ENCODE measurements at regions not wholly inside any gene's neighbourhood (a gene's known extent, or its start where the extent isn't known, plus 50 kb on each side); places are given as distances from the start of the nearest gene placed in this dataset.

DNA sequence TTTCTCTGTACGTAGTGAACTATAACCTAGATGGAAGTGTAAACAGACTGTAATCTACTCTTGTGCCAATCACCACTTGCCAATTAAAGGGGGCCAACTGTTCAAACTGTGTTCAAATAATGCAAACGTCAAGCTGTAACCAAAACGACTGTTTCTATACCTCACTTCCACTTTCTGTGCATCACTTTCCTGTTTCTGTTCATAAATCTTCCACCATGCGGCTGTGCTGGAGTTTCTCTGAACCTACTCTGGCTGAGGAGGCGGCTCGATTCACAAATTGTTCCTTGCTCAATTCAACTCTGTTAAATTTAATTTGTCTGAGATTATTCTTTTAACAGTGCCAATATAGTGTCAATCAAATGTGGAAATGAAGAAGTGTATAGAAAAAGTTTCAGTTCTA lies 206.7 kb upstream of the TBC1D5 start:
- no peak overlapping the region for H3K9ac ChIP-seq (ENCODE audit: low read depth in 1 of 2, low read length in 2 of 2)
- H3K4me3 ChIP-seq (ENCODE audit: low read depth in 1 of 2, low read length in 2 of 2), result no peak overlapping the region
- H3K27me3 ChIP-seq (ENCODE audit: control insufficient read depth in 1 of 2, insufficient read depth in 2 of 2, low read length in 2 of 2), result no peaks in the 10 kb centered on the region
- H3K9me3 ChIP-seq (ENCODE audit: control insufficient read depth in 1 of 2, low read length in 2 of 2), result no peaks in the 10 kb centered on the region
- H3K4me1 ChIP-seq (ENCODE audit: control insufficient read depth in 1 of 2, insufficient read depth in 2 of 2, low read length in 2 of 2), result no peaks in the 10 kb centered on the region
- no peak overlapping the region for H3K27ac ChIP-seq (ENCODE audit: low read depth, low read length)
- H3K36me3 ChIP-seq (ENCODE audit: control insufficient read depth in 1 of 2, insufficient read depth in 2 of 2, low read length in 2 of 2), result no peaks in the 10 kb centered on the region

DNA sequence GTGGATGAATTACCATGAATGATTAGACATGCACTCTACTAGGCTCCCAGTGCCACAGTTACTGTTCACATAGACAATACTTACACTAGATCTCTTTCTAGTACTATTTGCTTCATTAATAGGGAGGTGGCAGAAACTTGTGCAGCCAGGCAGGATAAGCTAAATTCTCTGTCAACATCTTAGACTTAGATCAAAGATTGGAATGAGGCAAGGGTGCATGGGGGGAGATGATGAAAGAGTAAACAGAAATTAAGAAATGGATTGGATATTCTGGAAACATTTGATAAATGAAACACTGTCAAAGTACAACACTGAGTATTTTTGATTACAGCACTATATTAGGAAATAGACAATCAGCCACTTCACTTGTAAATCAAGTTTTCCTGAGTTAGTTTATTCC lies 205.4 kb upstream of the TBC1D5 start:
- Histone ChIP-seq H3K36me3 (ENCODE audit: control insufficient read depth in 1 of 2, insufficient read depth in 2 of 2, low read length in 2 of 2) (no peaks in the 10 kb centered on the region), H3K4me3 (ENCODE audit: low read depth in 1 of 2, low read length in 2 of 2) (no peak overlapping the region), H3K9me3 (ENCODE audit: control insufficient read depth in 1 of 2, low read length in 2 of 2) (no peaks in the 10 kb centered on the region), H3K9ac (ENCODE audit: low read depth in 1 of 2, low read length in 2 of 2) (no peak overlapping the region), H3K27me3 (ENCODE audit: control insufficient read depth in 1 of 2, insufficient read depth in 2 of 2, low read length in 2 of 2) (no peaks in the 10 kb centered on the region), H3K4me1 (ENCODE audit: control insufficient read depth in 1 of 2, insufficient read depth in 2 of 2, low read length in 2 of 2) (no peaks in the 10 kb centered on the region), H3K27ac (ENCODE audit: low read depth, low read length) (no peak overlapping the region)

DNA sequence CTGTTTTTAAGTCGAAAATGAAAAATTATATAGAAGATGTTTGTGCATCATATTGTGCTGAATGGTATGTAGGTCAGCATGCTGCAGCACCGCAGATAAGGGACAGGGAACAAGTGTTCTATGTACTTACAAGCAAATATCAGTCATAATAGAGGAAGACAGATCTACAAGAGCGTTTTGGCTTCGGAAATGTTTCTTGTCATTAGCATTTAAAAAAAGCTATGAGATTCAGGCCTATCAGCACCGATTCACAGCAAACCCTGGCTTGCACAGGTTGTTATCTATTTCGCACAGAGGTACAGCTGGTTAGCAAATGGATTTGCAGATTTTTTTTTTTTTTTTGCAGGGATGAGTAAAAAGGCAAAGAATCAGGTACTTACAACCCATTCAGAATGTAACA lies 204.2 kb upstream of the TBC1D5 start:
- H3K27me3 ChIP-seq (ENCODE audit: control insufficient read depth in 1 of 2, insufficient read depth in 2 of 2, low read length in 2 of 2), result no peaks in the 10 kb centered on the region

GRCh38 chr3:17945799-17946399 lies 203.5 kb upstream of the TBC1D5 start:
- no peaks in the 10 kb centered on the region for H3K27me3 ChIP-seq (ENCODE audit: control insufficient read depth in 1 of 2, insufficient read depth in 2 of 2, low read length in 2 of 2)
- H3K4me1 ChIP-seq (ENCODE audit: control insufficient read depth in 1 of 2, insufficient read depth in 2 of 2, low read length in 2 of 2), result no peaks in the 10 kb centered on the region
- no peaks in the 10 kb centered on the region for H3K36me3 ChIP-seq (ENCODE audit: control insufficient read depth in 1 of 2, insufficient read depth in 2 of 2, low read length in 2 of 2)
- H3K4me3 ChIP-seq (ENCODE audit: low read depth in 1 of 2, low read length in 2 of 2), result no peak overlapping the region
- H3K27ac ChIP-seq (ENCODE audit: low read depth, low read length), result no peak overlapping the region
- no peaks in the 10 kb centered on the region for H3K9me3 ChIP-seq (ENCODE audit: control insufficient read depth in 1 of 2, low read length in 2 of 2)
- no peak overlapping the region for H3K9ac ChIP-seq (ENCODE audit: low read depth in 1 of 2, low read length in 2 of 2)

More for the DNA sequence above, 204.2 kb upstream of the TBC1D5 start:
- Histone ChIP-seq H3K9ac (ENCODE audit: low read depth in 1 of 2, low read length in 2 of 2) (no peak overlapping the region), H3K4me3 (ENCODE audit: low read depth in 1 of 2, low read length in 2 of 2) (no peak overlapping the region), H3K36me3 (ENCODE audit: control insufficient read depth in 1 of 2, insufficient read depth in 2 of 2, low read length in 2 of 2) (no peaks in the 10 kb centered on the region), H3K27ac (ENCODE audit: low read depth, low read length) (no peak overlapping the region), H3K4me1 (ENCODE audit: control insufficient read depth in 1 of 2, insufficient read depth in 2 of 2, low read length in 2 of 2) (no peaks in the 10 kb centered on the region), H3K9me3 (ENCODE audit: control insufficient read depth in 1 of 2, low read length in 2 of 2) (no peaks in the 10 kb centered on the region)

- Histone ChIP-seq H3K36me3 (ENCODE audit: control insufficient read depth in 1 of 2, insufficient read depth in 2 of 2, low read length in 2 of 2) (no peaks in the 10 kb centered on the region), H3K27me3 (ENCODE audit: control insufficient read depth in 1 of 2, insufficient read depth in 2 of 2, low read length in 2 of 2) (no peaks in the 10 kb centered on the region), H3K27ac (ENCODE audit: low read depth, low read length) (no peak overlapping the region), H3K9me3 (ENCODE audit: control insufficient read depth in 1 of 2, low read length in 2 of 2) (no peaks in the 10 kb centered on the region), H3K9ac (ENCODE audit: low read depth in 1 of 2, low read length in 2 of 2) (no peak overlapping the region), H3K4me1 (ENCODE audit: control insufficient read depth in 1 of 2, insufficient read depth in 2 of 2, low read length in 2 of 2) (no peaks in the 10 kb centered on the region), H3K4me3 (ENCODE audit: low read depth in 1 of 2, low read length in 2 of 2) (no peak overlapping the region)
Observed at GRCh38 chr3:17945018-17945798, 202.8 kb upstream of the TBC1D5 start.

GRCh38 chr3:17942856-17943255 lies 200.4 kb upstream of the TBC1D5 start:
- Histone ChIP-seq H3K36me3 (ENCODE audit: control insufficient read depth in 1 of 2, insufficient read depth in 2 of 2, low read length in 2 of 2) (no peaks in the 10 kb centered on the region), H3K4me3 (ENCODE audit: low read depth in 1 of 2, low read length in 2 of 2) (no peak overlapping the region), H3K27ac (ENCODE audit: low read depth, low read length) (no peak overlapping the region), H3K4me1 (ENCODE audit: control insufficient read depth in 1 of 2, insufficient read depth in 2 of 2, low read length in 2 of 2) (no peaks in the 10 kb centered on the region), H3K9ac (ENCODE audit: low read depth in 1 of 2, low read length in 2 of 2) (no peak overlapping the region), H3K9me3 (ENCODE audit: control insufficient read depth in 1 of 2, low read length in 2 of 2) (no peaks in the 10 kb centered on the region), H3K27me3 (ENCODE audit: control insufficient read depth in 1 of 2, insufficient read depth in 2 of 2, low read length in 2 of 2) (no peaks in the 10 kb centered on the region)

GRCh38 chr3:17941766-17942165 lies 199.3 kb upstream of the TBC1D5 start:
- Histone ChIP-seq H3K4me3 (ENCODE audit: low read depth in 1 of 2, low read length in 2 of 2) (no peak overlapping the region), H3K27ac (ENCODE audit: low read depth, low read length) (no peak overlapping the region), H3K36me3 (ENCODE audit: control insufficient read depth in 1 of 2, insufficient read depth in 2 of 2, low read length in 2 of 2) (no peaks in the 10 kb centered on the region), H3K27me3 (ENCODE audit: control insufficient read depth in 1 of 2, insufficient read depth in 2 of 2, low read length in 2 of 2) (no peaks in the 10 kb centered on the region), H3K9me3 (ENCODE audit: control insufficient read depth in 1 of 2, low read length in 2 of 2) (no peaks in the 10 kb centered on the region), H3K4me1 (ENCODE audit: control insufficient read depth in 1 of 2, insufficient read depth in 2 of 2, low read length in 2 of 2) (peaks cover 3 to 4% of the 10 kb centered on the region in 2 donors), H3K9ac (ENCODE audit: low read depth in 1 of 2, low read length in 2 of 2) (no peak overlapping the region)

- H3K27ac ChIP-seq (ENCODE audit: low read depth, low read length), result no peak overlapping the region
- no peak overlapping the region for H3K9ac ChIP-seq (ENCODE audit: low read depth in 1 of 2, low read length in 2 of 2)
- no peaks in the 10 kb centered on the region for H3K9me3 ChIP-seq (ENCODE audit: control insufficient read depth in 1 of 2, low read length in 2 of 2)
- no peaks in the 10 kb centered on the region for H3K36me3 ChIP-seq (ENCODE audit: control insufficient read depth in 1 of 2, insufficient read depth in 2 of 2, low read length in 2 of 2)
- H3K4me3 ChIP-seq (ENCODE audit: low read depth in 1 of 2, low read length in 2 of 2), result no peak overlapping the region
- H3K27me3 ChIP-seq (ENCODE audit: control insufficient read depth in 1 of 2, insufficient read depth in 2 of 2, low read length in 2 of 2), result no peaks in the 10 kb centered on the region
- peaks cover 3 to 5% of the 10 kb centered on the region in 2 donors for H3K4me1 ChIP-seq (ENCODE audit: control insufficient read depth in 1 of 2, insufficient read depth in 2 of 2, low read length in 2 of 2)
Observed at GRCh38 chr3:17941152-17941551, 198.7 kb upstream of the TBC1D5 start.

DNA sequence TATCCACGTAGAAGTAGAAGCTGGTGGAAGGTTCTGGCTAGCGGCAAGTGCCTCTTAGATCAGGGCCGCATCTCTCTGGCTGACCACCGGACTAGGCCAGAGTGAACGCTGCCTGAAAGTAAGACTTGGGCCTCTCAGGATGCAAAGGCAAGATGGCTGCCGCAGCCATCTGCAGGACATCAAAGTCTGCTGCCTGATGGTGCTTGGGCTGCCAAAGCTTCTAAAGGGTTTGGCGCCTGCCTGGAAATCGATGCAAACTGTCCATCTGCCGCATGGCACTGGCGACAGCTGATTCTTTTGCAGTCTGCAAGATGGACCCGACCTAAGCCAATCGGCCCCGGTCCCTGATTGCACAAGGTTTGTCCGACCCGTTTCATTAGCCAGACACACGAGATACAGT lies 196.7 kb upstream of the TBC1D5 start:
- Histone ChIP-seq H3K9ac (ENCODE audit: low read depth in 1 of 2, low read length in 2 of 2) (no peak overlapping the region), H3K9me3 (ENCODE audit: control insufficient read depth in 1 of 2, low read length in 2 of 2) (no peaks in the 10 kb centered on the region), H3K27ac (ENCODE audit: low read depth, low read length) (no peak overlapping the region), H3K27me3 (ENCODE audit: control insufficient read depth in 1 of 2, insufficient read depth in 2 of 2, low read length in 2 of 2) (no peaks in the 10 kb centered on the region), H3K4me3 (ENCODE audit: low read depth in 1 of 2, low read length in 2 of 2) (no peak overlapping the region), H3K4me1 (ENCODE audit: control insufficient read depth in 1 of 2, insufficient read depth in 2 of 2, low read length in 2 of 2) (peaks cover 3 to 21% of the 10 kb centered on the region in 2 donors), H3K36me3 (ENCODE audit: control insufficient read depth in 1 of 2, insufficient read depth in 2 of 2, low read length in 2 of 2) (no peaks in the 10 kb centered on the region)

GRCh38 chr3:17938313-17938712 lies 195.9 kb upstream of the TBC1D5 start:
- H3K36me3 ChIP-seq (ENCODE audit: control insufficient read depth in 1 of 2, insufficient read depth in 2 of 2, low read length in 2 of 2), result no peaks in the 10 kb centered on the region
- H3K4me3 ChIP-seq (ENCODE audit: low read depth in 1 of 2, low read length in 2 of 2), result no peak overlapping the region
- no peak overlapping the region for H3K9ac ChIP-seq (ENCODE audit: low read depth in 1 of 2, low read length in 2 of 2)
- no peak overlapping the region for H3K27ac ChIP-seq (ENCODE audit: low read depth, low read length)
- no peaks in the 10 kb centered on the region for H3K9me3 ChIP-seq (ENCODE audit: control insufficient read depth in 1 of 2, low read length in 2 of 2)
- H3K27me3 ChIP-seq (ENCODE audit: control insufficient read depth in 1 of 2, insufficient read depth in 2 of 2, low read length in 2 of 2), result no peaks in the 10 kb centered on the region
- H3K4me1 ChIP-seq (ENCODE audit: control insufficient read depth in 1 of 2, insufficient read depth in 2 of 2, low read length in 2 of 2), result peaks cover 3 to 21% of the 10 kb centered on the region in 2 donors
